Naive thymus-derived CD4-positive, alpha-beta T cell (primary cell): ENCODE measurements at regions not wholly inside any gene's neighbourhood (a gene's known extent, or its start where the extent isn't known, plus 50 kb on each side); places are given as distances from the start of the nearest gene placed in this dataset.

ENCODE experiments used
- ATAC-seq: fragments of 150-1000 bp; cut with Tn5 transposase; 2 replicates; pipeline ENCODE4 v1.10.0; 2021; ENCODE audit warnings: mild to moderate bottlenecking, moderate library complexity
- CTCF ChIA-PET: fragments of 350-600 bp; sonication (Branson Sonifier 250); formaldehyde crosslinking; loops from one replicate; lab custom pipeline; 2021; ENCODE audit warnings: antibody characterized with exemption; lab: Charles Lee
- POLR2A ChIA-PET: fragments of 350-600 bp; sonication (Branson Sonifier 250); formaldehyde crosslinking; loops from one replicate; lab custom pipeline; 2021; ENCODE audit warnings: antibody characterized with exemption, inconsistent platforms; lab: Charles Lee
- DNase-seq, 9 donors: peaks; one replicate each; pipeline versions ENCODE4 v3.0.0 to v3.0.0-alpha.2; 2020 to 2022; ENCODE audit warnings: mixed read lengths in 1 of 9
- H3K27ac ChIP-seq: one replicate; pipeline ENCODE4 v1.7.0; 2013; ENCODE audit warnings: mild to moderate bottlenecking, low read depth, low read length, moderate library complexity
- H3K27me3 ChIP-seq, 2 donors: one replicate each; pipeline ENCODE4 v1.7.0; 2013; ENCODE audit warnings: low read length in 2 of 2, mild to moderate bottlenecking in 2 of 2, moderate library complexity in 2 of 2; ENCODE audit not compliant: control insufficient read depth in 2 of 2, insufficient read depth in 2 of 2
- H3K36me3 ChIP-seq, 3 experiments: 1 replicate in 2 of 3; 2 replicates in 1 of 3; pipeline ENCODE4 v1.7.0; 2013; ENCODE audit warnings: low read length in 3 of 3, mild to moderate bottlenecking in 3 of 3, moderate library complexity in 1 of 3; ENCODE audit not compliant: insufficient read depth in 3 of 3, control insufficient read depth in 2 of 3
- H3K4me1 ChIP-seq, 2 donors: one replicate each; pipeline ENCODE4 v1.7.0; 2013; ENCODE audit warnings: low read length in 2 of 2, mild to moderate bottlenecking in 2 of 2, moderate library complexity in 1 of 2; ENCODE audit not compliant: control insufficient read depth in 2 of 2, insufficient read depth in 2 of 2
- H3K4me3 ChIP-seq: 2 replicates; pipeline ENCODE4 v1.7.0; 2013; ENCODE audit warnings: mild to moderate bottlenecking, low read length
- H3K9me3 ChIP-seq, 3 experiments: 1 replicate in 2 of 3; 2 replicates in 1 of 3; pipeline ENCODE4 v1.7.0; 2013; ENCODE audit warnings: low read length in 3 of 3; ENCODE audit not compliant: control insufficient read depth in 2 of 3
- H3K27ac Mint-ChIP-seq, 9 donors: one replicate each; pipeline ENCODE4 v1.8.0; 2020 to 2022; ENCODE audit warnings: mixed read lengths in 9 of 9, mild to moderate bottlenecking in 8 of 9, moderate library complexity in 5 of 9, inconsistent platforms in 2 of 9
- H3K27me3 Mint-ChIP-seq, 5 donors: one replicate each; pipeline ENCODE4 v1.8.0; 2021 to 2022; ENCODE audit warnings: mixed read lengths in 5 of 5, mild to moderate bottlenecking in 1 of 5
- H3K36me3 Mint-ChIP-seq, 5 donors: one replicate each; pipeline ENCODE4 v1.8.0; 2020 to 2022; ENCODE audit warnings: mixed read lengths in 5 of 5, mild to moderate bottlenecking in 3 of 5, inconsistent platforms in 1 of 5
- H3K4me1 Mint-ChIP-seq, 7 donors: one replicate each; pipeline ENCODE4 v1.8.0; 2020 to 2022; ENCODE audit warnings: mixed read lengths in 7 of 7, mild to moderate bottlenecking in 3 of 7, inconsistent platforms in 1 of 7
- H3K4me3 Mint-ChIP-seq, 10 donors: one replicate each; pipeline ENCODE4 v1.8.0; 2020 to 2022; ENCODE audit warnings: mild to moderate bottlenecking in 10 of 10, mixed read lengths in 10 of 10, moderate library complexity in 6 of 10, inconsistent platforms in 2 of 10
- H3K9me3 Mint-ChIP-seq, 11 donors: one replicate each; pipeline ENCODE4 v1.8.0; 2020 to 2022; ENCODE audit warnings: mixed read lengths in 11 of 11, mild to moderate bottlenecking in 4 of 11, inconsistent platforms in 1 of 11, moderate library complexity in 1 of 11
- intact Hi-C, 2 donors: fragments of 100-400 bp; cut with micrococcal nuclease; formaldehyde crosslinking; loops; one replicate each; pipeline ENCODE4 v1.15.1; 2023

- peak overlapping the region; percentile 2 to 69 (median 58) for H3K4me3 Mint-ChIP-seq
- H3K27ac Mint-ChIP-seq: peak overlapping the region in 1 of 9 donors; percentile 1
- peaks cover 0 to 12% (median 4%) of the 10 kb centered on the region in 5 donors for H3K36me3 Mint-ChIP-seq
- POLR2A ChIA-PET: no interaction called here
- peaks cover 12 to 24% of the 10 kb centered on the region in 2 donors for H3K4me1 ChIP-seq
- H3K27ac ChIP-seq: no peak overlapping the region
- DNase-seq (no peak), ATAC-seq (no peak)
- no peaks in the 10 kb centered on the region for H3K27me3 Mint-ChIP-seq
- H3K4me1 Mint-ChIP-seq: peaks cover 19 to 55% (median 39%) of the 10 kb centered on the region in 7 donors
- no peaks in the 10 kb centered on the region for H3K9me3 ChIP-seq
- intact Hi-C loops: no loop called here
- H3K27me3 ChIP-seq: no peaks in the 10 kb centered on the region
- no peaks in the 10 kb centered on the region for H3K36me3 ChIP-seq
- H3K4me3 ChIP-seq: no peak overlapping the region
- H3K9me3 Mint-ChIP-seq: peaks cover 1 to 12% (median 7%) of the 10 kb centered on the region in 11 donors
- CTCF ChIA-PET: interaction anchor here (0.5 to 2.2 kb wide), 5 partner anchors 9 to 1764 kb away, joined by 3 to 8 read pairs (median 5); no protein-coding TSS in a partner anchor
These were observed 95.9 kb upstream of the SPRY4 start for GRCh38 chr5:142420561-142421227.

GRCh38 chr5:142412581-142412980 lies 87.8 kb upstream of the SPRY4 start:
- Mint-ChIP-seq H3K9me3 (peaks cover 0 to 2% (median 0%) of the 10 kb centered on the region in 11 donors), H3K27ac (no peak overlapping the region), H3K27me3 (peaks cover 0 to 2% (median 0%) of the 10 kb centered on the region in 5 donors), H3K4me3 (no peak overlapping the region), H3K36me3 (no peaks in the 10 kb centered on the region), H3K4me1 (peaks cover 0 to 14% (median 0%) of the 10 kb centered on the region in 7 donors)
- intact Hi-C loops: no loop called here
- H3K27ac ChIP-seq: no peak overlapping the region
- CTCF ChIA-PET: no interaction called here
- POLR2A ChIA-PET: no interaction called here
- DNase-seq (no peak), ATAC-seq (no peak)
- no peaks in the 10 kb centered on the region for H3K9me3 ChIP-seq
- no peaks in the 10 kb centered on the region for H3K36me3 ChIP-seq
- H3K4me3 ChIP-seq: no peak overlapping the region
- H3K4me1 ChIP-seq: no peaks in the 10 kb centered on the region
- H3K27me3 ChIP-seq: no peaks in the 10 kb centered on the region

- no peak for ATAC-seq
- intact Hi-C loops: no loop called here
- H3K36me3 Mint-ChIP-seq: no peaks in the 10 kb centered on the region
- peaks cover 0 to 2% (median 0%) of the 10 kb centered on the region in 5 donors for H3K27me3 Mint-ChIP-seq
- H3K4me3 Mint-ChIP-seq: no peak overlapping the region
- Histone ChIP-seq H3K36me3 (no peaks in the 10 kb centered on the region), H3K27ac (no peak overlapping the region), H3K4me3 (no peak overlapping the region), H3K27me3 (no peaks in the 10 kb centered on the region), H3K4me1 (no peaks in the 10 kb centered on the region), H3K9me3 (no peaks in the 10 kb centered on the region)
- DNase-seq: no peak
- no peak overlapping the region for H3K27ac Mint-ChIP-seq
- CTCF ChIA-PET: no interaction called here
- H3K9me3 Mint-ChIP-seq: peaks cover 0 to 2% (median 0%) of the 10 kb centered on the region in 11 donors
- POLR2A ChIA-PET: no interaction called here
- peaks cover 0 to 14% (median 0%) of the 10 kb centered on the region in 7 donors for H3K4me1 Mint-ChIP-seq
These were observed 87.0 kb upstream of the SPRY4 start for GRCh38 chr5:142411656-142412425.

GRCh38 chr5:142411103-142411502 lies 86.3 kb upstream of the SPRY4 start:
- intact Hi-C loops: no loop called here
- ATAC-seq (no peak), DNase-seq (no peak)
- Mint-ChIP-seq H3K36me3 (no peaks in the 10 kb centered on the region), H3K9me3 (peaks cover 0 to 2% (median 0%) of the 10 kb centered on the region in 11 donors), H3K4me3 (no peak overlapping the region), H3K27ac (no peak overlapping the region), H3K27me3 (peaks cover 0 to 2% (median 0%) of the 10 kb centered on the region in 5 donors), H3K4me1 (peaks cover 0 to 14% (median 0%) of the 10 kb centered on the region in 7 donors)
- ChIA-PET POLR2A (no interaction called here), CTCF (no interaction called here)
- Histone ChIP-seq H3K27ac (no peak overlapping the region), H3K4me1 (no peaks in the 10 kb centered on the region), H3K4me3 (no peak overlapping the region), H3K27me3 (no peaks in the 10 kb centered on the region), H3K36me3 (no peaks in the 10 kb centered on the region), H3K9me3 (no peaks in the 10 kb centered on the region)

- H3K27me3 Mint-ChIP-seq: peaks cover 0 to 10% (median 0%) of the 10 kb centered on the region in 5 donors
- intact Hi-C loops: no loop called here
- Histone ChIP-seq H3K4me1 (no peaks in the 10 kb centered on the region), H3K36me3 (no peaks in the 10 kb centered on the region), H3K4me3 (no peak overlapping the region), H3K9me3 (no peaks in the 10 kb centered on the region), H3K27ac (no peak overlapping the region), H3K27me3 (no peaks in the 10 kb centered on the region)
- no peaks in the 10 kb centered on the region for H3K36me3 Mint-ChIP-seq
- peaks cover 0 to 14% (median 0%) of the 10 kb centered on the region in 7 donors for H3K4me1 Mint-ChIP-seq
- POLR2A ChIA-PET: interaction anchor here (1.2 kb wide), 1 partner anchor 18 kb away, joined by 3 read pairs; no protein-coding TSS in a partner anchor
- H3K27ac Mint-ChIP-seq: no peak overlapping the region
- H3K4me3 Mint-ChIP-seq: no peak overlapping the region
- DNase-seq: no peak
- CTCF ChIA-PET: interaction anchor here (0.8 kb wide), 1 partner anchor 27 kb away, joined by 3 read pairs; no protein-coding TSS in a partner anchor
- ATAC-seq: no peak
- H3K9me3 Mint-ChIP-seq: peaks cover 0 to 2% (median 0%) of the 10 kb centered on the region in 11 donors
These were observed 84.2 kb upstream of the SPRY4 start for GRCh38 chr5:142408981-142409481.

- Mint-ChIP-seq H3K27me3 (peaks cover 0 to 11% (median 0%) of the 10 kb centered on the region in 5 donors), H3K36me3 (no peaks in the 10 kb centered on the region), H3K4me3 (no peak overlapping the region), H3K27ac (no peak overlapping the region), H3K4me1 (peaks cover 0 to 14% (median 0%) of the 10 kb centered on the region in 7 donors), H3K9me3 (peaks cover 0 to 2% (median 0%) of the 10 kb centered on the region in 11 donors)
- Histone ChIP-seq H3K36me3 (no peaks in the 10 kb centered on the region), H3K4me1 (no peaks in the 10 kb centered on the region), H3K9me3 (no peaks in the 10 kb centered on the region), H3K27me3 (no peaks in the 10 kb centered on the region), H3K4me3 (no peak overlapping the region), H3K27ac (no peak overlapping the region)
- ChIA-PET CTCF (no interaction called here), POLR2A (interaction anchor here (1.2 kb wide), 1 partner anchor 18 kb away, joined by 3 read pairs; no protein-coding TSS in a partner anchor)
- ATAC-seq (no peak), DNase-seq (no peak)
- intact Hi-C loops: no loop called here
These were observed 83.7 kb upstream of the SPRY4 start for GRCh38 chr5:142408536-142408935.
